ENCODE measurements at regions not wholly inside any gene's neighbourhood (a gene's known extent, or its start where the extent isn't known, plus 50 kb on each side); places are given as distances from the start of the nearest gene placed in this dataset.

DNA sequence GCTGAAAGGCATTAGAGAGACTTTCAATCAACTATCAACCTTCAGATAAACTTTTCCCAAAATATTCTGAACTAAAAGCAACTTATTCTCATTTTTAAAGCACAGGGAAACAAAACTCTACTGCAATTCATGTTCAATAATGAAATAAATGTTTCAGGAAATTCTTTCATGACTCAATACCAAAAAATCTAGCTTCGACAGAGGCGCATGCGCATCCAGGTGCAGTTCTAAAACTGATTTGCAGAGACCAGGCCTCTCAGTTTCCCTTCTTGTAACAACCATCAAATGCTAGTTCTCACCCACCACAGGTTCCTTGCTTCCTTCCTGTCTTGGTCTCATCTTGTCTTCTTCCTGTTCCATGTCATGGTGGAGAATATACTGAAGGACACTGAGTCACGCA, 55.3 kb upstream of the NRBF2 start:
- Histone ChIP-seq H3K27ac (ENCODE audit: low read length) (no peak overlapping the region), H3K4me1 (ENCODE audit: control insufficient read depth, insufficient read depth, low read length) (no peaks in the 10 kb centered on the region), H3K36me3 (ENCODE audit: control insufficient read depth, insufficient read depth, low read length) (no peaks in the 10 kb centered on the region), H3K9me3 (ENCODE audit: control insufficient read depth, insufficient read depth, low read depth, low read length) (no peaks in the 10 kb centered on the region), H3K4me3 (ENCODE audit: low read depth in 2 of 2, low read length in 2 of 2) (no peak overlapping the region), H3K27me3 (ENCODE audit: control insufficient read depth, insufficient read depth, low read length) (peaks cover 10% of the 10 kb centered on the region)
- ATAC-seq (no peak), DNase-seq (ENCODE audit: low read depth, low spot score) (no peak)
- no TSS peak for BruUV-seq (replicated peaks)
- no peak for TF ChIP-seq POLR2AphosphoS5 (IDR thresholded peaks at IDR 0.05; ENCODE audit: low read depth, low read length)
- TF ChIP-seq, protein P1, sequence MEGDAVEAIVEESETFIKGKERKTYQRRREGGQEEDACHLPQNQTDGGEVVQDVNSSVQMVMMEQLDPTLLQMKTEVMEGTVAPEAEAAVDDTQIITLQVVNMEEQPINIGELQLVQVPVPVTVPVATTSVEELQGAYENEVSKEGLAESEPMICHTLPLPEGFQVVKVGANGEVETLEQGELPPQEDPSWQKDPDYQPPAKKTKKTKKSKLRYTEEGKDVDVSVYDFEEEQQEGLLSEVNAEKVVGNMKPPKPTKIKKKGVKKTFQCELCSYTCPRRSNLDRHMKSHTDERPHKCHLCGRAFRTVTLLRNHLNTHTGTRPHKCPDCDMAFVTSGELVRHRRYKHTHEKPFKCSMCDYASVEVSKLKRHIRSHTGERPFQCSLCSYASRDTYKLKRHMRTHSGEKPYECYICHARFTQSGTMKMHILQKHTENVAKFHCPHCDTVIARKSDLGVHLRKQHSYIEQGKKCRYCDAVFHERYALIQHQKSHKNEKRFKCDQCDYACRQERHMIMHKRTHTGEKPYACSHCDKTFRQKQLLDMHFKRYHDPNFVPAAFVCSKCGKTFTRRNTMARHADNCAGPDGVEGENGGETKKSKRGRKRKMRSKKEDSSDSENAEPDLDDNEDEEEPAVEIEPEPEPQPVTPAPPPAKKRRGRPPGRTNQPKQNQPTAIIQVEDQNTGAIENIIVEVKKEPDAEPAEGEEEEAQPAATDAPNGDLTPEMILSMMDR (IDR thresholded peaks at IDR 0.05) = no peak
- no peak for TF ChIP-seq TCF7L2 (IDR thresholded peaks at IDR 0.05; ENCODE audit: low read depth, low read length)
- no peak for TF ChIP-seq SIN3A (IDR thresholded peaks at IDR 0.05; ENCODE audit: borderline replicate concordance, insufficient read depth, low read depth, low read length)
- TF ChIP-seq, protein P2, sequence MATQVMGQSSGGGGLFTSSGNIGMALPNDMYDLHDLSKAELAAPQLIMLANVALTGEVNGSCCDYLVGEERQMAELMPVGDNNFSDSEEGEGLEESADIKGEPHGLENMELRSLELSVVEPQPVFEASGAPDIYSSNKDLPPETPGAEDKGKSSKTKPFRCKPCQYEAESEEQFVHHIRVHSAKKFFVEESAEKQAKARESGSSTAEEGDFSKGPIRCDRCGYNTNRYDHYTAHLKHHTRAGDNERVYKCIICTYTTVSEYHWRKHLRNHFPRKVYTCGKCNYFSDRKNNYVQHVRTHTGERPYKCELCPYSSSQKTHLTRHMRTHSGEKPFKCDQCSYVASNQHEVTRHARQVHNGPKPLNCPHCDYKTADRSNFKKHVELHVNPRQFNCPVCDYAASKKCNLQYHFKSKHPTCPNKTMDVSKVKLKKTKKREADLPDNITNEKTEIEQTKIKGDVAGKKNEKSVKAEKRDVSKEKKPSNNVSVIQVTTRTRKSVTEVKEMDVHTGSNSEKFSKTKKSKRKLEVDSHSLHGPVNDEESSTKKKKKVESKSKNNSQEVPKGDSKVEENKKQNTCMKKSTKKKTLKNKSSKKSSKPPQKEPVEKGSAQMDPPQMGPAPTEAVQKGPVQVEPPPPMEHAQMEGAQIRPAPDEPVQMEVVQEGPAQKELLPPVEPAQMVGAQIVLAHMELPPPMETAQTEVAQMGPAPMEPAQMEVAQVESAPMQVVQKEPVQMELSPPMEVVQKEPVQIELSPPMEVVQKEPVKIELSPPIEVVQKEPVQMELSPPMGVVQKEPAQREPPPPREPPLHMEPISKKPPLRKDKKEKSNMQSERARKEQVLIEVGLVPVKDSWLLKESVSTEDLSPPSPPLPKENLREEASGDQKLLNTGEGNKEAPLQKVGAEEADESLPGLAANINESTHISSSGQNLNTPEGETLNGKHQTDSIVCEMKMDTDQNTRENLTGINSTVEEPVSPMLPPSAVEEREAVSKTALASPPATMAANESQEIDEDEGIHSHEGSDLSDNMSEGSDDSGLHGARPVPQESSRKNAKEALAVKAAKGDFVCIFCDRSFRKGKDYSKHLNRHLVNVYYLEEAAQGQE (IDR thresholded peaks at IDR 0.05; ENCODE audit: insufficient read depth in 1 of 2, low read depth in 2 of 2, low read length in 1 of 2) = no peak
- intact Hi-C loops (cut with micrococcal nuclease; ENCODE audit: unreplicated experiment) = no loop called here
- CTCF ChIA-PET = no interaction called here
- in situ Hi-C loops (cut with HindIII; ENCODE audit: low pct_unique_long_range_greater_than_20kb, low sequenced_read_pairs) = no loop called here
- POLR2A ChIA-PET = no interaction called here

DNA sequence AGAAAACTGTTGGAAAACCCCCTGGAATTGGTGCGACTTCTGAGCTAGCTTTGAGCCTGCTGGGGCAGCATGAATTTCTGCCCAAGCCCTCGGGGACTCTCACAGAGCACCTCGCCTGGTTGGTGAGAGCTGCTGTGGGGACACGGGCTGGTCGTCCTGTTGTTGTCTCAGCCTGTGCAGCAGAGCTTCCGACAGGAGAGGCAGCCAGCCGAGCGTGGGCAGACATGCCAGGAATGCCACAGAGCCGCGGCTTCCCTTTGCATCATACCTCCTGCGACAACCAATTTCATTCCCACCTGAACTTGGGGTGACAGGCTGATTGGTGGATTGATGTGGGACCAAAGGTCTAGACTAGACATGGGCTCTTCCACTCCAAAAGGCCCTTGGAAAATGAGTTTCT, 60.2 kb upstream of the NRBF2 start:
- intact Hi-C loops (cut with micrococcal nuclease; ENCODE audit: unreplicated experiment) = no loop called here
- no peak overlapping the region for H3K4me3 ChIP-seq (ENCODE audit: low read depth in 2 of 2, low read length in 2 of 2)
- ATAC-seq = no peak

More for the DNA sequence above, 60.2 kb upstream of the NRBF2 start:
- no peak for DNase-seq (ENCODE audit: low read depth, low spot score)
- CTCF ChIA-PET = interaction anchor here (1.1 kb wide), 1 partner anchor 15 kb away, joined by 5 read pairs; no protein-coding TSS in a partner anchor
- TF ChIP-seq, protein P1 (IDR thresholded peaks at IDR 0.05) = no peak
- TF ChIP-seq SIN3A (IDR thresholded peaks at IDR 0.05; ENCODE audit: borderline replicate concordance, insufficient read depth, low read depth, low read length) (no peak), TCF7L2 (IDR thresholded peaks at IDR 0.05; ENCODE audit: low read depth, low read length) (no peak)
- Histone ChIP-seq H3K27ac (ENCODE audit: low read length) (no peak overlapping the region), H3K27me3 (ENCODE audit: control insufficient read depth, insufficient read depth, low read length) (peaks cover 22% of the 10 kb centered on the region), H3K4me1 (ENCODE audit: control insufficient read depth, insufficient read depth, low read length) (no peaks in the 10 kb centered on the region), H3K36me3 (ENCODE audit: control insufficient read depth, insufficient read depth, low read length) (no peaks in the 10 kb centered on the region), H3K9me3 (ENCODE audit: control insufficient read depth, insufficient read depth, low read depth, low read length) (no peaks in the 10 kb centered on the region)
- no TSS peak for BruUV-seq (replicated peaks)
- in situ Hi-C loops (cut with HindIII; ENCODE audit: low pct_unique_long_range_greater_than_20kb, low sequenced_read_pairs) = no loop called here
- POLR2A ChIA-PET = no interaction called here
